Activated T-helper 2 cell treated with anti-CD3 and anti-CD28 coated beads, Interferon-gamma antibody, Interleukin-2, Interleukin-4, amounts not matched to agents 10 μg/mL and 5 μg/mL and 100 μg/mL, durations not matched to agents 14 hours and 24 hours and 36 hours (primary cell): ENCODE measurements at regions not wholly inside any gene's neighbourhood (a gene's known extent, or its start where the extent isn't known, plus 50 kb on each side); places are given as distances from the start of the nearest gene placed in this dataset.
A peak's percentile ranks its signal among the peaks of the same experiment; 100 is the strongest.
"Not testable (repeated sequence)": the region's sequence is repeated elsewhere in the genome, so short reads cannot be mapped to it uniquely, and the experiment has no call there.

Experiments
- DNase-seq: peaks from one replicate; pipeline ENCODE4 v3.0.0; 2021; ENCODE audit warnings: low spot score
- H3K27ac Mint-ChIP-seq: one replicate; pipeline ENCODE4 v1.8.0; 2021; ENCODE audit warnings: mixed read lengths
- H3K27me3 Mint-ChIP-seq: one replicate; pipeline ENCODE4 v1.8.0; 2021; ENCODE audit warnings: low read depth, mixed read lengths
- H3K36me3 Mint-ChIP-seq: one replicate; pipeline ENCODE4 v1.8.0; 2021; ENCODE audit warnings: low read depth, mixed read lengths
- H3K4me1 Mint-ChIP-seq: one replicate; pipeline ENCODE4 v1.8.0; 2021; ENCODE audit warnings: low read depth, mixed read lengths
- H3K4me3 Mint-ChIP-seq: one replicate; pipeline ENCODE4 v1.8.0; 2021; ENCODE audit warnings: low read depth, mild to moderate bottlenecking, moderate library complexity, mixed read lengths
- H3K9me3 Mint-ChIP-seq: one replicate; pipeline ENCODE4 v1.8.0; 2021; ENCODE audit warnings: mixed read lengths
- intact Hi-C: fragments of 100-400 bp; cut with micrococcal nuclease; formaldehyde crosslinking; loops from one replicate; pipeline ENCODE4 v1.15.1; 2023

- Mint-ChIP-seq H3K9me3 (no peaks in the 10 kb centered on the region), H3K4me1 (peaks cover 14% of the 10 kb centered on the region), H3K27me3 (peaks cover 4% of the 10 kb centered on the region), H3K4me3 (no peak overlapping the region), H3K27ac (no peak overlapping the region), H3K36me3 (no peaks in the 10 kb centered on the region)
- no peak for DNase-seq
- intact Hi-C loops = no loop called here
Measured at GRCh38 chr1:212155219-212155618, 119.7 kb downstream of the DTL start.

GRCh38 chr1:212157252-212157651 lies 121.7 kb downstream of the DTL start:
- Mint-ChIP-seq H3K9me3 (no peaks in the 10 kb centered on the region), H3K4me3 (no peak overlapping the region), H3K27me3 (peaks cover 2% of the 10 kb centered on the region), H3K4me1 (peaks cover 25% of the 10 kb centered on the region), H3K27ac (no peak overlapping the region), H3K36me3 (no peaks in the 10 kb centered on the region)
- no peak for DNase-seq
- intact Hi-C loops = no loop called here

DNA sequence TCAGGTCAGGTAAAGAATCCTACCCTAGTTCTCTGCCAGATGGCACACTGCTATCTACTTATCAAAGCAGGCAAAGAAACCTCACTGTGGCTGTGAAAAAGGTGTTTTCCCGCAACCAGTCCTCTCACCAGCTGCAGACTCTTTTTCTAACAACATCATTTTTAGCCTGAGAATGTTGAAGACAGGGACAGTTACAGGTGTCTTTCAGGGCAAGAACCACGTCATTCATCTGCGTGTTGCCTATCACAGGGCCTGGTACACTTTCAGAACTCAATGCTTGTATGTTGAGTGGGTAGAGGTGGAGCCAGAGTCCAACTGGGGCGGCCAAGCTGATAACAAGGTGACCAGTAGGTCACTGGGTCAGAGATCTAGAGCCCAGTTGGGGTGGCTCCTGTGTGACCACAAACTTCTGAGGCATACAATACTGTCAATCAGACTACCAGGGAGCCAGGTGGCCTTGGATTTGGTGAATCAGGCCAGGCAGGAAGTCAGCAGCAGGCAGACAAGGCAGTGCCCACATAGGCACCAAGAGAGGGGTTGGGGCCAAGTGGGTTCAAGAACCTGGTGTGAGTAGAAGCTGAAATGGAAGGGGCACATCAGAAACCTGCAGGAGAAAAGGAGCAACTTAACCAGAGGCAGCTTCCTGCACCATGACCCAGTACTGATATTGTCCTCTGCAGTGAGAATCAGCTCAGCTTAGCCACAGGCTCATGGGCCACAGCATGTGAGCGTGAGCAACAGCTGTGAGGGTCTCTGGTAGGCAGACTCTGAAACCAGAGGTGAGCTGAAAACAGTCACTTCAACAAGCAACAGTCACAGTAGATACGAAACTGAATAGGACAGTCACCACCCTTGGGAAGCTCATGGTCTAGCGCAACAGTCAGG lies 123.6 kb downstream of the DTL start:
- H3K4me1 Mint-ChIP-seq = peaks cover 30% of the 10 kb centered on the region
- no peak for DNase-seq
- intact Hi-C loops = loop anchor here (1.0 kb wide), 1 partner anchor 126 kb away; the partner anchor contains the start of gene PPP2R5A
- H3K27me3 Mint-ChIP-seq = no peaks in the 10 kb centered on the region
- H3K36me3 Mint-ChIP-seq = no peaks in the 10 kb centered on the region
- H3K4me3 Mint-ChIP-seq = no peak overlapping the region
- peak overlapping the region; percentile 30 for H3K27ac Mint-ChIP-seq
- no peaks in the 10 kb centered on the region for H3K9me3 Mint-ChIP-seq

DNA sequence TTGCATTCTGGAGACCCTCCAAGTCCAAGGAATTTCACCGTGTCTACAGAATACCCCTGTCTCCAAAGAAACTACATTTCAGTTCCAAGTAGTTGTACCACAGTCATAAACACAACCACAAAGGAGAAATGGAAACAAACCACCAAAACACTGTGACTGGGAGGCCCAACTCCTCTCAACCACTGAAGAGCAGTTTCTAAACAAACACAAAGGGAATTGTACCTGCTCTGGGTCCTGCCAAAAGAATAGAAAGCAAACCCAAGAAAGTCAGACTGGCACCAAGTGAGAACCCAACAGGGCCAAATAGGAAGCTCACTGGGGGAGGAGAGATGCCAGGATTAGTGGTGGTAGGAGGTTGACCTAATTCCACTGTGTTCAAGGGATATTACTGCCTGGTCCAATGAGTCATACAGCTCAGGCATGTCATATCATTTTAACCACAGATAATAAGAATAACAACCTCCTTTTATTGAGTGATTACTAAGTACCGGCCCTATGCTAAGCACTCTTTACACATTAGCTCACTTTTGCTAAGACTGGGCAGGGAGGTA lies 123.9 kb upstream of the PPP2R5A start:
- Mint-ChIP-seq H3K36me3 (no peaks in the 10 kb centered on the region), H3K27ac (peak overlapping the region; percentile 39), H3K4me1 (peaks cover 30% of the 10 kb centered on the region), H3K27me3 (no peaks in the 10 kb centered on the region), H3K4me3 (no peak overlapping the region), H3K9me3 (no peaks in the 10 kb centered on the region)
- intact Hi-C loops = loop anchor here (1.0 to 5.0 kb wide), 4 partner anchors 40 to 156 kb away; no protein-coding TSS in a partner anchor
- DNase-seq = no peak

DNA sequence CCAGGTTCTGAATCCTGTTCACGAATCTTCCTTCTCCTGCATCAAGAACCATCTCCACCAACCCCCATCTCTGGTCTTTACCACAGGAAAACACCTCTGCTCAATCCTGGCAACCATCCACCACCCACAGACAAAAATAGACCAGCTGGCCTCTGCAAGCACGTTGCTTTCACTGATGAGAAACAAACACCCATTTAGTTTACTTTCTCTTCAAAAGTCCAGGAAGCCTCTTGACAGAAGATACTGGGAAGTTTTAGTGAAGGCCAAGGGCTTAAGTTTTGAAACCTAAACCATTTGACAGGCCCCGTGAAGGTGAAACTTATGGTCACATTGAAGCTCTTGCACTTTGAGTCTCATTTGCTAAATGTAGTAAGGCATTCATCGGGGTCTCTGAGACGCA lies 122.6 kb upstream of the PPP2R5A start:
- no peaks in the 10 kb centered on the region for H3K36me3 Mint-ChIP-seq
- H3K4me3 Mint-ChIP-seq = no peak overlapping the region
- intact Hi-C loops = loop anchor here (5.0 kb wide), 3 partner anchors 55 to 155 kb away; no protein-coding TSS in a partner anchor
- peak; percentile 17 for DNase-seq
- no peaks in the 10 kb centered on the region for H3K27me3 Mint-ChIP-seq
- H3K27ac Mint-ChIP-seq = peak overlapping the region; percentile 7
- peaks cover 27% of the 10 kb centered on the region for H3K4me1 Mint-ChIP-seq
- no peaks in the 10 kb centered on the region for H3K9me3 Mint-ChIP-seq

DNA sequence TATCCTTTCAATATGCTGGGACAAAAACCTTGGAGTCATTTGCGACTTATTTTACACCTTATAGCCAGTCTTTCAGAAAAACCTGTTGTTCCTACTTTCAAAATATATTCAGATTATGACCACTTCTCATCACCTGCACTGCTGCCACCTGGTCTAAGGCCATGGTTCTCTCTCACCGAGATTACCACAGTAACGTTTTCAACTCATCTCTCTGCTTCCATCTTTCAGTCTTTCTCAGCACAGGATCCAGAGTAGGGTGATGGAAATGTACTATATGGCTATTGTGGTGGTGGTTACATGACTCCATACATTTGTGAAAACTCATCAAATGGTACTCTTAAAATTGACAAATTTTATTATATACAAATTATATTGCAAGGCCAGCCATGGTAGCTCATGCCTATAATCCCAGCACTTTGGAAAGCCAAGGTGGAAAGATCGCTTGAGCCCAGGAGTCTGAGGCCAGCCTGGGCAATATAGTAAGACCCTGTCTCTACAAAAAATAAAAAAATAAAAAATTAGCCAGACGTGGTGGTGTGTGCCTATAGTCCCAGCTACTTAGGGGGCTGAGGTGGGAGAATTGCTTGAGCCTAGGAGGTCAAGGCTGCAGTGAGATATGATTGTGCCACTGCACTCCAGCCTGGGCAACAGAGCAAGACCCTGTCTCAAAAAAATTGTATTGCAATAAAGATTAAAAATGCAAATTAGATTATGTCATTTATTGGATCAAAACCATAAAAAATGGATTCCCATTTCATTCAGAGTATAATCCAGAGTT lies 120.9 kb upstream of the PPP2R5A start:
- H3K27ac Mint-ChIP-seq = no peak overlapping the region
- H3K4me3 Mint-ChIP-seq = no peak overlapping the region
- H3K4me1 Mint-ChIP-seq = peaks cover 20% of the 10 kb centered on the region
- H3K36me3 Mint-ChIP-seq = peaks cover 3% of the 10 kb centered on the region
- no peaks in the 10 kb centered on the region for H3K9me3 Mint-ChIP-seq
- H3K27me3 Mint-ChIP-seq = no peaks in the 10 kb centered on the region
- intact Hi-C loops = loop anchor here (5.0 kb wide), 3 partner anchors 53 to 153 kb away; no protein-coding TSS in a partner anchor
- no peak for DNase-seq

- DNase-seq = no peak
- intact Hi-C loops = no loop called here
- no peak overlapping the region for H3K27ac Mint-ChIP-seq
- peaks cover 11% of the 10 kb centered on the region for H3K4me1 Mint-ChIP-seq
- no peak overlapping the region for H3K4me3 Mint-ChIP-seq
- no peaks in the 10 kb centered on the region for H3K9me3 Mint-ChIP-seq
- peaks cover 3% of the 10 kb centered on the region for H3K36me3 Mint-ChIP-seq
- H3K27me3 Mint-ChIP-seq = no peaks in the 10 kb centered on the region
Measured at GRCh38 chr1:212166244-212166643, 119.0 kb upstream of the PPP2R5A start.

DNA sequence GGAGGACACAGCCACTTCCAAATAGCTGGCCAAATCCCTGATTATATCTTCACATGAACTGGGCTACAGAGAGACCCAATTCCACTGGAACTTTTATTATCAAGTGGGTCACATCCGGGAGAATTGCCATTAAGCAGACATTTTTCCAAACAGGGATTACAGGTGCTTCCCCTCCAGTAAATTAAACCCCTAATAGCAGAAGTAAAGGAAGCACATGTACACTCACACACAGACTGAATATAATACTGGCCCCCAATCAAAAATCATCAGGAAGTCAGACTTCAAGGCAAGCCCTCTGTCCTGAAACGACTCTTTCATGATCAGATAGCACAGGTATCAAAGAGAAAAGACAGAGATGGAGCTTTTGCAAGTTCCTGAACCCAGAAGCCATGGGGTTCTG lies 118.6 kb upstream of the PPP2R5A start:
- H3K4me3 Mint-ChIP-seq = no peak overlapping the region
- intact Hi-C loops = no loop called here

DNA sequence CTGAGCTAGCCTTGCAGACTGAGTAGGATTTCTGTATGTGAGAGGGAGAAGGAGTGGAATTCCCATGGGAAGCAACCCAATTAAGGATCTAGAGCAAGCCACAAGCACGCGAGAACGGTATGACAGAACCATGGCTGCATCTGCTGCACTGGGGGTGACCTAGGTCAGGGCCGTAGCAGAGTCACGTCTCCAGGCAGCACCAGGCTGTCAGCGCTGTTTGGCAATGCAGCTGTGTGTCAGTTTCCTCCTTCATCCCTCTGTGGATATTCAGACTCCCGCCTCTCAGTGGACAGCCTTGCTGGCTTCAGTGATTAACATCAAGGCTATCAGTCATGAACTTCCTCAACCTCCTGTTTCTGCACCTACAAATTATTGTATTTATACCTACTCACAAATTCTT lies 118.1 kb upstream of the PPP2R5A start:
- Mint-ChIP-seq H3K4me1 (peaks cover 6% of the 10 kb centered on the region), H3K36me3 (peaks cover 3% of the 10 kb centered on the region), H3K27me3 (no peaks in the 10 kb centered on the region), H3K4me3 (no peak overlapping the region), H3K27ac (no peak overlapping the region), H3K9me3 (no peaks in the 10 kb centered on the region)
- intact Hi-C loops = no loop called here
- no peak for DNase-seq

More for the DNA sequence above, 118.6 kb upstream of the PPP2R5A start:
- no peaks in the 10 kb centered on the region for H3K27me3 Mint-ChIP-seq
- no peaks in the 10 kb centered on the region for H3K9me3 Mint-ChIP-seq
- no peak for DNase-seq
- peaks cover 3% of the 10 kb centered on the region for H3K36me3 Mint-ChIP-seq
- H3K4me1 Mint-ChIP-seq = peaks cover 7% of the 10 kb centered on the region
- H3K27ac Mint-ChIP-seq = no peak overlapping the region

DNA sequence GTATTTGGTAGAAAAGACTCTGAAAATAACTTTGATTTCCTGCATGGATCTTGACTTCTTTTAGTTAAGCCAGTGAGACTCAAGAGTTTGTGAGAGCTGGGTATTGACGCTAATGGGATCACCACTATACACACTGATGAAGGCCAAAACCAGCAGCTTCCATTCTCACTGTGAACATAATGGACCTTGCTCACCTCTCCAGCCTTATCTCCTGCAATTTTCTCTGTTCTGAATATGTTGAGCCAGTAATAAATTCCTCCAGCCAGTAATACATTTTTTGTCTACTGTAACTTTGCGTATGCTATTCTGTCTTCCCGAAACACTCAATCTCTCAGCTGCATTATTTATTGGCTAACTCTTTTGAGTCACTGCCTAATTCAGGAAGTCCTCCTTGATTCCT lies 111.6 kb upstream of the PPP2R5A start:
- Mint-ChIP-seq H3K27ac (no peak overlapping the region), H3K4me3 (no peak overlapping the region), H3K9me3 (no peaks in the 10 kb centered on the region), H3K27me3 (no peaks in the 10 kb centered on the region), H3K4me1 (peaks cover 5% of the 10 kb centered on the region), H3K36me3 (peaks cover 3% of the 10 kb centered on the region)
- intact Hi-C loops = no loop called here
- DNase-seq = no peak

- H3K36me3 Mint-ChIP-seq, intact Hi-C loops, DNase-seq, H3K4me3 Mint-ChIP-seq, H3K4me1 Mint-ChIP-seq, H3K9me3 Mint-ChIP-seq, H3K27me3 Mint-ChIP-seq, H3K27ac Mint-ChIP-seq: not testable (repeated sequence)
Measured at GRCh38 chr1:212174295-212174694, 110.9 kb upstream of the PPP2R5A start.

- no peaks in the 10 kb centered on the region for H3K27me3 Mint-ChIP-seq
- no peak overlapping the region for H3K27ac Mint-ChIP-seq
- no peaks in the 10 kb centered on the region for H3K9me3 Mint-ChIP-seq
- DNase-seq = no peak
- no peaks in the 10 kb centered on the region for H3K36me3 Mint-ChIP-seq
- H3K4me1 Mint-ChIP-seq = peaks cover 14% of the 10 kb centered on the region
- intact Hi-C loops = no loop called here
- no peak overlapping the region for H3K4me3 Mint-ChIP-seq
Measured at GRCh38 chr1:212177542-212177941, 107.7 kb upstream of the PPP2R5A start.

DNA sequence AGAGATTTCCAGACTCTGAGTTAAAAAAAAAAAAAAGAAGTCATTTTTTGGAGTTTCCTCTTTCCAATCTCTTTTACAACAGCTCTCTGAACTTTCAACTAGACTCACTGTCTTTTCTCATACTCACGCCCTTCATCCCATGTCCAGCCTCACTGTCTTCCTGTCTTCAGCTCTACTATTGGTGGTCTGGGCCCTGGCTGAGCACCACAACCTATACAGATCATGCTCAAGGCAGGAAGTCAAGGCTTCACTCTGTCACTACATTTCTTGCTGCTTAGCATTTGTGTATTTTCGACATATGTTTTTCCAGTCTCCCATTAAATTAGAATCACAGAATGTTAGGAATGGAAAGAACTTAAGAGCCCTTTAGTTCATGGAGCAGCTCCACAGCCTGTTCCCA lies 106.4 kb upstream of the PPP2R5A start:
- intact Hi-C loops = no loop called here
- Mint-ChIP-seq H3K36me3 (no peaks in the 10 kb centered on the region), H3K4me1 (peaks cover 14% of the 10 kb centered on the region), H3K9me3 (no peaks in the 10 kb centered on the region), H3K27ac (no peak overlapping the region), H3K4me3 (no peak overlapping the region), H3K27me3 (no peaks in the 10 kb centered on the region)
- DNase-seq = no peak
